HCT116 (cell line): ENCODE measurements at regions not wholly inside any gene's neighbourhood (a gene's known extent, or its start where the extent isn't known, plus 50 kb on each side); places are given as distances from the start of the nearest gene placed in this dataset.

ENCODE experiments used
- ATAC-seq: fragments of 200-7000 bp; cut with Tn5 transposase; 2 replicates; pipeline ENCODE4 v1.9.1; 2020; ENCODE audit warnings: mild to moderate bottlenecking, moderate library complexity
- BruUV-seq: library from RNA; stranded (reverse); fragments of 400-500 nt; replicated peaks from 2 replicates; lab custom pipeline; 2021; lab: Mats Ljungman, UMichigan
- CTCF ChIA-PET: fragments of 300-600 bp; sonication (Branson Sonifier 250); formaldehyde crosslinking; loops from one replicate; lab custom pipeline; 2021; ENCODE audit warnings: antibody characterized with exemption; lab: Charles Lee
- POLR2A ChIA-PET: fragments of 300-600, 350-600 bp; sonication (Branson Sonifier 250); formaldehyde crosslinking; loops from one replicate; lab custom pipeline; 2021; ENCODE audit warnings: antibody characterized with exemption; lab: Charles Lee
- RAD21 ChIA-PET, 2 experiments: fragments of 300-600 bp; sonication (Branson Sonifier 250); formaldehyde crosslinking; loops; one replicate each; lab custom pipeline; 2023; ENCODE audit warnings: low total read pairs in 2 of 2; ENCODE audit not compliant: uncharacterized antibody in 2 of 2, unreplicated experiment in 2 of 2, low non-redundant PET in 1 of 2; lab: Charles Lee
- DNase-seq: peaks from one replicate; pipeline ENCODE4 v3.0.0-alpha.2; 2010; ENCODE audit warnings: low read depth, low spot score
- H2AFZ ChIP-seq: fragments of 200-600 bp; shearing (Covaris generic), sonication (generic); 2 replicates; pipeline ENCODE4 v1.6.1; 2017; ENCODE audit warnings: low read depth, mixed run types, mixed read lengths, antibody characterized with exemption, low read length; ENCODE audit not compliant: poor library complexity, severe bottlenecking
- H3K27ac ChIP-seq: 2 replicates; pipeline ENCODE4 v1.5.1; 2012; ENCODE audit warnings: low read depth, low read length
- H3K27me3 ChIP-seq: fragments of 200-600 bp; sonication (generic); 2 replicates; pipeline ENCODE4 v1.6.1; 2016; ENCODE audit warnings: mixed run types, low read length, mixed read lengths; ENCODE audit not compliant: insufficient read depth
- H3K36me3 ChIP-seq, 2 experiments: fragments of 200-500 bp in 1 of 2; fragments of 200-600 bp in 1 of 2; sonication (Bioruptor generic) in 1 of 2; sonication (generic) in 1 of 2; 2 replicates each; pipeline versions ENCODE4 v1.5.1 to v1.6.1; 2014 to 2016; ENCODE audit warnings: low read length in 2 of 2, inconsistent platforms in 1 of 2, mixed read lengths in 1 of 2, mixed run types in 1 of 2; ENCODE audit not compliant: insufficient read depth in 2 of 2, control insufficient read depth in 1 of 2
- H3K4me1 ChIP-seq, 2 experiments: fragments of 200-600 bp in 1 of 2; sonication (generic) in 1 of 2; 2 replicates each; pipeline versions ENCODE4 v1.5.1 to v1.6.1; 2012 to 2017; ENCODE audit warnings: low read length in 2 of 2, inconsistent platforms in 1 of 2, mild to moderate bottlenecking in 1 of 2, mixed read lengths in 1 of 2, mixed run types in 1 of 2, moderate library complexity in 1 of 2; ENCODE audit not compliant: insufficient read depth in 2 of 2, control insufficient read depth in 1 of 2
- H3K4me2 ChIP-seq: fragments of 200-600 bp; sonication (generic); 2 replicates; pipeline ENCODE4 v1.6.1; 2017; ENCODE audit warnings: mixed run types, low read length, mixed read lengths
- H3K4me3 ChIP-seq, 2 experiments: fragments of 200-600 bp in 1 of 2; sonication (generic) in 1 of 2; replicated peaks in 1 of 2; 2 replicates each; pipeline ENCODE4 v1.5.1; 2011 to 2016; ENCODE audit warnings: low read length in 2 of 2, control low read depth in 1 of 2, low read depth in 1 of 2, mild to moderate bottlenecking in 1 of 2, mixed read lengths in 1 of 2, mixed run types in 1 of 2
- H3K79me2 ChIP-seq: fragments of 200-600 bp; sonication (generic); 2 replicates; pipeline ENCODE4 v1.6.1; 2017; ENCODE audit warnings: mild to moderate bottlenecking, mixed run types, low read length, moderate library complexity, mixed read lengths; ENCODE audit not compliant: insufficient read depth
- H3K9ac ChIP-seq: fragments of 200-600 bp; sonication (generic); 2 replicates; pipeline ENCODE4 v1.6.1; 2016; ENCODE audit warnings: low read length, mixed read lengths
- H3K9me2 ChIP-seq: fragments of 200-600 bp; sonication (generic), shearing (Covaris generic); 2 replicates; pipeline ENCODE4 v1.6.1; 2017; ENCODE audit warnings: mixed run types, mild to moderate bottlenecking, moderate library complexity; ENCODE audit not compliant: insufficient read depth
- H3K9me3 ChIP-seq, 2 experiments: fragments of 200-500 bp in 1 of 2; fragments of 200-600 bp in 1 of 2; sonication (Bioruptor generic) in 1 of 2; sonication (generic) in 1 of 2; 2 replicates each; pipeline ENCODE4 v1.6.1; 2014 to 2017; ENCODE audit warnings: low read length in 2 of 2, mixed read lengths in 2 of 2, inconsistent platforms in 1 of 2, low read depth in 1 of 2, mild to moderate bottlenecking in 1 of 2, mixed run types in 1 of 2, moderate library complexity in 1 of 2; ENCODE audit not compliant: control insufficient read depth in 1 of 2, insufficient read depth in 1 of 2
- H4K20me1 ChIP-seq: fragments of 200-600 bp; sonication (generic), shearing (Covaris generic); 2 replicates; pipeline ENCODE4 v1.6.1; 2017; ENCODE audit warnings: mixed run types, mild to moderate bottlenecking, moderate library complexity; ENCODE audit not compliant: insufficient read depth
- CBX3 ChIP-seq: IDR thresholded peaks from 2 replicates; pipeline ENCODE4 v1.6.1; 2012; ENCODE audit warnings: low read depth
- CEBPB ChIP-seq: IDR thresholded peaks from 2 replicates; pipeline ENCODE4 v1.6.1; 2012; ENCODE audit warnings: low read depth
- EGR1 ChIP-seq: IDR thresholded peaks from 2 replicates; pipeline ENCODE4 v1.6.1; 2012; ENCODE audit warnings: low read depth
- ELF1 ChIP-seq: IDR thresholded peaks from 2 replicates; pipeline ENCODE4 v1.6.1; 2012; ENCODE audit warnings: low read depth, borderline replicate concordance
- EZH2 ChIP-seq: fragments of 200-600 bp; sonication (generic); IDR thresholded peaks from 2 replicates; pipeline ENCODE4 v1.6.1; 2017; ENCODE audit warnings: antibody characterized with exemption, mixed run types
- EZH2phosphoT487 ChIP-seq: fragments of 200-600 bp; IDR thresholded peaks from 2 replicates; pipeline ENCODE4 v1.6.1; 2018; ENCODE audit warnings: antibody characterized with exemption, borderline replicate concordance
- FOSL1 ChIP-seq: IDR thresholded peaks from 2 replicates; pipeline ENCODE4 v1.6.1; 2012; ENCODE audit warnings: low read depth
- JUND ChIP-seq: IDR thresholded peaks from 2 replicates; pipeline ENCODE4 v1.6.1; 2012
- POLR2A ChIP-seq: IDR thresholded peaks from 2 replicates; pipeline ENCODE4 v1.7.0; 2011; ENCODE audit warnings: borderline replicate concordance; ENCODE audit not compliant: insufficient read depth, insufficient read length; ENCODE audit errors: extremely low read depth
- POLR2AphosphoS5 ChIP-seq: IDR thresholded peaks from 2 replicates; pipeline ENCODE4 v1.6.1; 2011; ENCODE audit warnings: mild to moderate bottlenecking, low read depth, low read length, moderate library complexity
- RAD21 ChIP-seq: IDR thresholded peaks from 2 replicates; pipeline ENCODE4 v1.6.1; 2012; ENCODE audit warnings: low read depth, mild to moderate bottlenecking
- SP1 ChIP-seq: IDR thresholded peaks from 2 replicates; pipeline ENCODE4 v1.6.1; 2012; ENCODE audit warnings: low read depth
- TCF7L2 ChIP-seq: IDR thresholded peaks from 2 replicates; pipeline ENCODE4 v1.7.0; 2011; ENCODE audit warnings: borderline replicate concordance, inconsistent platforms; ENCODE audit not compliant: insufficient read depth, insufficient read length; ENCODE audit errors: extremely low read depth
- YY1 ChIP-seq: IDR thresholded peaks from 2 replicates; pipeline ENCODE4 v1.6.1; 2011; ENCODE audit warnings: low read length, low read depth, moderate library complexity, mild to moderate bottlenecking; ENCODE audit not compliant: insufficient replicate concordance; ENCODE audit errors: extremely low read depth
- ZFX ChIP-seq: fragments of 450-650 bp; IDR thresholded peaks from 2 replicates; pipeline ENCODE4 v1.6.1; 2017
- intact Hi-C: fragments of 100-400 bp; cut with micrococcal nuclease; formaldehyde crosslinking; loops from 2 replicates; pipeline ENCODE4 v1.10.0; 2022
- TF ChIP-seq, protein P1 (sequence below): IDR thresholded peaks from 2 replicates; pipeline ENCODE4 v1.6.1; 2012
- TF ChIP-seq, protein P2 (sequence below): IDR thresholded peaks from 2 replicates; pipeline ENCODE4 v1.6.1; 2012
- TF ChIP-seq, protein P3 (sequence below): IDR thresholded peaks from 2 replicates; pipeline ENCODE4 v1.6.1; 2012; ENCODE audit warnings: low read depth
- TF ChIP-seq, protein P4 (sequence below), 3 experiments: fragments of 200-600 bp in 1 of 3; sonication (generic) in 1 of 3; IDR thresholded peaks in 2 of 3; conservative IDR thresholded peaks in 1 of 3; 2 replicates each; pipeline ENCODE4 v1.5.1; 2012 to 2017; ENCODE audit warnings: low read depth in 2 of 3, low read length in 2 of 3, antibody characterized with exemption in 1 of 3, borderline replicate concordance in 1 of 3, control low read depth in 1 of 3, mild to moderate bottlenecking in 1 of 3, mixed read lengths in 1 of 3, mixed run types in 1 of 3, moderate library complexity in 1 of 3; ENCODE audit not compliant: insufficient read depth in 1 of 3

DNA sequence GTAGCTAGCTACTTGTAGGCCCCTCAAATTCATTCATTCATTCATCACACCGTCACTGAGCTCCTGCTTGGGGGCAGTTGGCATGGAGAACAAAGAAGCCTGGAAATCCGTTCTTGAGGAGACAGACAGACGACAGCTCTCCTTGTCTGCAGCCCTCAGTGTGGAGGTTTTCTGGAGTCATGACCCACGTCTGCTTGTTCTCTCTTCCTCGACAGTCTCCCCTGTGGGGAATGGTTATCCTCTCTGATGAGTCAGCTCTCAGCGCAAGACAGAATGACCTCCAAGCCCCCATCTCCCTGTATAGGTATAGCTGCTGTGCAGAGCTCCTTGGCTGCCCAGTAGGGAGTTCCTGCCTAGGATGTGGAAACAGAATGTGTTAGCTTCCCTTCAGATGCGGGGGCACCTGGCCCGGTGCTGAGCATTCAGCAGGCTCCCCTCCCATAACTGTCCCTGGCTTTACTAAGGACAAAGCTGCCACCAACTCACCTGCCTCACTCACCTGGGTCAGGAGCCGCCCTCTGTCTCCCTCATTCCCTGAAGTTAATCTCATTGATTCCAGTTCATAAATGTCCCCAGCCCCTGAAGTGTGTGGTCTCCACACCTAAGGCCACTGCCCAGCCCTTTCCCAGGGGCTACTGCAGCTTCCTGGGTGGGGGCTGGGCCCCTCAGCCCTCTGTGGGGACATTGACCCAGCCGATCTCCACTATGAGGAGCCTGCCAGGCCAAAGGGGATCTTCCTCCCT is 124.7 kb downstream of the ACKR3 start (continued):
- TF ChIP-seq, protein P1, sequence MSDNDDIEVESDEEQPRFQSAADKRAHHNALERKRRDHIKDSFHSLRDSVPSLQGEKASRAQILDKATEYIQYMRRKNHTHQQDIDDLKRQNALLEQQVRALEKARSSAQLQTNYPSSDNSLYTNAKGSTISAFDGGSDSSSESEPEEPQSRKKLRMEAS = no peak
- TF ChIP-seq ELF1 (no peak), POLR2AphosphoS5 (no peak), SP1 (no peak)

DNA sequence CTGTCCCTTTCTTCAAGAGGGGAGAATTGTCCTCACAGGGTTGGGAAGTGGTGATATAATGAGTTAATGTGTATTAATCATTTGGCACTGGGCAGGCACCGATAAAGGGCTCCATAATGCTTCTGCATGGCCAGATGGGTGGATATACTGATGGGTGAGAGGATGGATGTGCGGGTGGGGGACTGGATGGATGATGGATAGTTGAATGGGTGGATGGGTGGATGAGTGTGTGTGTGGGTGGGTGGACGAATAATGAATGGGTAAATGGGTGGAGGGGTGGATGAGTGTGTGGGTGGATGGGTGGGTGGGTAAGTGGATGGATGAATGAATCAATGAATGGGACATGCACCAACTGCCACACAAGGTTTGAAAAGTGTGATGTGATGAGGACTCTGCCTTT is 127.2 kb downstream of the ACKR3 start:
- Histone ChIP-seq H4K20me1 (no peaks in the 10 kb centered on the region), H2AFZ (no peak overlapping the region), H3K9ac (no peak overlapping the region), H3K9me3 (no peaks in the 10 kb centered on the region), H3K79me2 (no peaks in the 10 kb centered on the region), H3K9me2 (no peaks in the 10 kb centered on the region), H3K4me3 (no peak overlapping the region), H3K4me2 (no peak overlapping the region), H3K27me3 (peaks cover 55% of the 10 kb centered on the region), H3K36me3 (no peaks in the 10 kb centered on the region), H3K4me1 (no peaks in the 10 kb centered on the region), H3K27ac (no peak overlapping the region)
- ATAC-seq (no peak), DNase-seq (no peak)
- BruUV-seq = no TSS peak
- ChIA-PET POLR2A (no interaction called here), RAD21 (no interaction called here), CTCF (no interaction called here)
- intact Hi-C loops = no loop called here
- TF ChIP-seq RAD21 (no peak), CEBPB (no peak), FOSL1 (no peak), EZH2phosphoT487 (no peak), CBX3 (no peak), JUND (no peak), POLR2AphosphoS5 (no peak), YY1 (no peak), POLR2A (no peak), EZH2 (no peak), ZFX (no peak), EGR1 (no peak), TCF7L2 (no peak)
- TF ChIP-seq, protein P2, sequence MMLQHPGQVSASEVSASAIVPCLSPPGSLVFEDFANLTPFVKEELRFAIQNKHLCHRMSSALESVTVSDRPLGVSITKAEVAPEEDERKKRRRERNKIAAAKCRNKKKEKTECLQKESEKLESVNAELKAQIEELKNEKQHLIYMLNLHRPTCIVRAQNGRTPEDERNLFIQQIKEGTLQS = no peak
- TF ChIP-seq, protein P3, sequence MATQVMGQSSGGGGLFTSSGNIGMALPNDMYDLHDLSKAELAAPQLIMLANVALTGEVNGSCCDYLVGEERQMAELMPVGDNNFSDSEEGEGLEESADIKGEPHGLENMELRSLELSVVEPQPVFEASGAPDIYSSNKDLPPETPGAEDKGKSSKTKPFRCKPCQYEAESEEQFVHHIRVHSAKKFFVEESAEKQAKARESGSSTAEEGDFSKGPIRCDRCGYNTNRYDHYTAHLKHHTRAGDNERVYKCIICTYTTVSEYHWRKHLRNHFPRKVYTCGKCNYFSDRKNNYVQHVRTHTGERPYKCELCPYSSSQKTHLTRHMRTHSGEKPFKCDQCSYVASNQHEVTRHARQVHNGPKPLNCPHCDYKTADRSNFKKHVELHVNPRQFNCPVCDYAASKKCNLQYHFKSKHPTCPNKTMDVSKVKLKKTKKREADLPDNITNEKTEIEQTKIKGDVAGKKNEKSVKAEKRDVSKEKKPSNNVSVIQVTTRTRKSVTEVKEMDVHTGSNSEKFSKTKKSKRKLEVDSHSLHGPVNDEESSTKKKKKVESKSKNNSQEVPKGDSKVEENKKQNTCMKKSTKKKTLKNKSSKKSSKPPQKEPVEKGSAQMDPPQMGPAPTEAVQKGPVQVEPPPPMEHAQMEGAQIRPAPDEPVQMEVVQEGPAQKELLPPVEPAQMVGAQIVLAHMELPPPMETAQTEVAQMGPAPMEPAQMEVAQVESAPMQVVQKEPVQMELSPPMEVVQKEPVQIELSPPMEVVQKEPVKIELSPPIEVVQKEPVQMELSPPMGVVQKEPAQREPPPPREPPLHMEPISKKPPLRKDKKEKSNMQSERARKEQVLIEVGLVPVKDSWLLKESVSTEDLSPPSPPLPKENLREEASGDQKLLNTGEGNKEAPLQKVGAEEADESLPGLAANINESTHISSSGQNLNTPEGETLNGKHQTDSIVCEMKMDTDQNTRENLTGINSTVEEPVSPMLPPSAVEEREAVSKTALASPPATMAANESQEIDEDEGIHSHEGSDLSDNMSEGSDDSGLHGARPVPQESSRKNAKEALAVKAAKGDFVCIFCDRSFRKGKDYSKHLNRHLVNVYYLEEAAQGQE = no peak
- TF ChIP-seq, protein P4, sequence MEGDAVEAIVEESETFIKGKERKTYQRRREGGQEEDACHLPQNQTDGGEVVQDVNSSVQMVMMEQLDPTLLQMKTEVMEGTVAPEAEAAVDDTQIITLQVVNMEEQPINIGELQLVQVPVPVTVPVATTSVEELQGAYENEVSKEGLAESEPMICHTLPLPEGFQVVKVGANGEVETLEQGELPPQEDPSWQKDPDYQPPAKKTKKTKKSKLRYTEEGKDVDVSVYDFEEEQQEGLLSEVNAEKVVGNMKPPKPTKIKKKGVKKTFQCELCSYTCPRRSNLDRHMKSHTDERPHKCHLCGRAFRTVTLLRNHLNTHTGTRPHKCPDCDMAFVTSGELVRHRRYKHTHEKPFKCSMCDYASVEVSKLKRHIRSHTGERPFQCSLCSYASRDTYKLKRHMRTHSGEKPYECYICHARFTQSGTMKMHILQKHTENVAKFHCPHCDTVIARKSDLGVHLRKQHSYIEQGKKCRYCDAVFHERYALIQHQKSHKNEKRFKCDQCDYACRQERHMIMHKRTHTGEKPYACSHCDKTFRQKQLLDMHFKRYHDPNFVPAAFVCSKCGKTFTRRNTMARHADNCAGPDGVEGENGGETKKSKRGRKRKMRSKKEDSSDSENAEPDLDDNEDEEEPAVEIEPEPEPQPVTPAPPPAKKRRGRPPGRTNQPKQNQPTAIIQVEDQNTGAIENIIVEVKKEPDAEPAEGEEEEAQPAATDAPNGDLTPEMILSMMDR (IDR thresholded peaks at IDR 0.05 in 2 of 3, conservative IDR thresholded peaks at IDR 0.05 in 1 of 3; ENCODE audit: borderline replicate concordance in 1 of 3, insufficient read depth in 1 of 3, low read depth in 2 of 3, low read length in 2 of 3) = no peak
- TF ChIP-seq, protein P1 = no peak
